Ovary (tissue), 7 donors: ENCODE measurements at regions not wholly inside any gene's neighbourhood (a gene's known extent, or its start where the extent isn't known, plus 50 kb on each side); places are given as distances from the start of the nearest gene placed in this dataset.

Experiments
- DNase-seq, 5 donors: peaks; one replicate each; pipeline ENCODE4 v3.0.0-alpha.2; 2019 to 2020
- H3K27ac ChIP-seq, 2 donors: fragments of 200-600 bp; one replicate each; pipeline versions ENCODE4 v1.5.1 to v1.8.0; 2019 to 2022
- H3K27me3 ChIP-seq: fragments of 200-600 bp; one replicate; pipeline ENCODE4 v1.8.0; 2022
- H3K36me3 ChIP-seq: fragments of 200-600 bp; sonication (generic); one replicate; pipeline ENCODE4 v1.5.1; 2019
- H3K4me1 ChIP-seq: one replicate; pipeline ENCODE4 v1.8.1; 2013; ENCODE audit warnings: mild to moderate bottlenecking, moderate library complexity; ENCODE audit not compliant: insufficient read depth
- H3K4me3 ChIP-seq: fragments of 200-600 bp; sonication (generic); one replicate; pipeline ENCODE4 v1.5.1; 2017
- H3K9me3 ChIP-seq, 2 donors: fragments of 200-600 bp in 1 of 2; sonication (generic) in 1 of 2; one replicate each; pipeline versions ENCODE4 v1.5.1 to v1.8.1; 2013 to 2019; ENCODE audit warnings: mild to moderate bottlenecking in 1 of 2, moderate library complexity in 1 of 2
- CTCF ChIP-seq, 3 donors: fragments of 450-650 bp in 2 of 3; fragments of 200-600 bp in 1 of 3; IDR thresholded peaks; one replicate each; pipeline versions ENCODE4 v1.5.1 to v1.8.0; 2016 to 2022; ENCODE audit warnings: antibody characterized with exemption in 3 of 3, mild to moderate bottlenecking in 1 of 3
- EP300 ChIP-seq: sonication (generic); formaldehyde crosslinking; IDR thresholded peaks from one replicate; pipeline ENCODE4 v1.6.1; 2017; ENCODE audit warnings: antibody characterized with exemption
- POLR2A ChIP-seq: fragments of 450-650 bp; IDR thresholded peaks from one replicate; pipeline ENCODE4 v1.6.1; 2017; ENCODE audit warnings: antibody characterized with exemption, mild to moderate bottlenecking, moderate library complexity
- WGBS, 3 donors: extraction: QIAGEN DNeasy Blood & Tissue Kit in 1 of 3; methylation state at CpG; one replicate each; pipeline versions ENCODE4 v1.1.5 to v1.1.7; 2013 to 2017; 5-methylcytosine and 5-hydroxymethylcytosine counted together
- intact Hi-C, 4 donors: fragments of 100-400 bp; cut with DNase I; formaldehyde crosslinking; loops; one replicate each; pipeline versions ENCODE4 v1.11.0 to v1.15.1; 2022 to 2023
- donor health status: DM: no; HTN: no; CAD: no; lungs with moderate emphysema.
- donor health status: DM: no; HTN: no; CAD: no.
- donor health status: Bipolar disorder and iron deficiency.
- donor health status: DM: no; HTN: no; CAD: no.
- donor health status: DM: yes; HTN: yes; CAD: no.

GRCh38 chr12:124188561-124189405 lies 106.1 kb upstream of the RFLNA start:
- H3K9me3 ChIP-seq, result no peaks in the 10 kb centered on the region
- TF ChIP-seq CTCF (IDR thresholded peaks at IDR 0.05) (no peak), EP300 (no peak), POLR2A (no peak)
- peak overlapping the region; percentile 8 to 51 for H3K27ac ChIP-seq
- peaks cover 11% of the 10 kb centered on the region for H3K4me1 ChIP-seq
- WGBS, 3 donors, result 32 to 37% (median 36%) methylated on average over 15 of the region's 15 CpGs
- DNase-seq, result peak in 4 of 5 donors; percentile 22 to 52 (median 46)
- H3K27me3 ChIP-seq, result no peaks in the 10 kb centered on the region
- intact Hi-C loops, result no loop called here
- H3K4me3 ChIP-seq, result no peak overlapping the region
- no peaks in the 10 kb centered on the region for H3K36me3 ChIP-seq

GRCh38 chr12:124190312-124191023 lies 104.4 kb upstream of the RFLNA start:
- intact Hi-C loops, result no loop called here
- 92 to 96% (median 93%) methylated on average over 14 of the region's 14 CpGs for WGBS, 3 donors
- H3K36me3 ChIP-seq, result no peaks in the 10 kb centered on the region

GRCh38 chr12:124191024-124191359 lies 103.9 kb upstream of the RFLNA start:
- no peaks in the 10 kb centered on the region for H3K27me3 ChIP-seq
- DNase-seq, result no peak
- H3K9me3 ChIP-seq, result no peaks in the 10 kb centered on the region
- intact Hi-C loops, result no loop called here
- TF ChIP-seq POLR2A (no peak), CTCF (IDR thresholded peaks at IDR 0.05) (no peak), EP300 (no peak)
- H3K4me1 ChIP-seq, result peaks cover 10% of the 10 kb centered on the region
- WGBS, 3 donors, result 81 to 86% (median 83%) methylated on average over 3 of the region's 3 CpGs
- no peaks in the 10 kb centered on the region for H3K36me3 ChIP-seq
- no peak overlapping the region for H3K4me3 ChIP-seq
- H3K27ac ChIP-seq, result no peak overlapping the region

More at GRCh38 chr12:124190312-124191023, 104.4 kb upstream of the RFLNA start:
- Histone ChIP-seq H3K4me1 (peaks cover 11% of the 10 kb centered on the region), H3K27me3 (no peaks in the 10 kb centered on the region), H3K9me3 (no peaks in the 10 kb centered on the region), H3K4me3 (no peak overlapping the region), H3K27ac (no peak overlapping the region)
- DNase-seq, result no peak
- TF ChIP-seq POLR2A, result no peak

- intact Hi-C loops, result no loop called here
- H3K36me3 ChIP-seq, result no peaks in the 10 kb centered on the region
- 83 to 89% (median 86%) methylated on average over 12 of the region's 12 CpGs for WGBS, 3 donors
- H3K4me1 ChIP-seq, result peaks cover 8% of the 10 kb centered on the region
- no peak overlapping the region for H3K4me3 ChIP-seq
- H3K9me3 ChIP-seq, result no peaks in the 10 kb centered on the region
- no peak for DNase-seq
- TF ChIP-seq POLR2A (no peak), CTCF (IDR thresholded peaks at IDR 0.05) (no peak), EP300 (no peak)
- no peaks in the 10 kb centered on the region for H3K27me3 ChIP-seq
- H3K27ac ChIP-seq, result no peak overlapping the region
Measured at GRCh38 chr12:124191966-124192365, 102.9 kb upstream of the RFLNA start.
